Aorta (tissue), 5 donors: ENCODE measurements at regions not wholly inside any gene's neighbourhood (a gene's known extent, or its start where the extent isn't known, plus 50 kb on each side); places are given as distances from the start of the nearest gene placed in this dataset.
"Not testable (repeated sequence)": the region's sequence is repeated elsewhere in the genome, so short reads cannot be mapped to it uniquely, and the experiment has no call there.

ENCODE experiments used
- ATAC-seq: fragments of 200-7000 bp; cut with Tn5 transposase; one replicate; pipeline ENCODE4 v1.9.1; 2022; ENCODE audit warnings: moderate library complexity; ENCODE audit not compliant: low FRiP score
- DNase-seq, 2 donors: peaks; one replicate each; pipeline ENCODE4 v3.0.0-alpha.2; 2020
- H3K27ac ChIP-seq, 2 donors: one replicate each; pipeline ENCODE4 v1.5.1; 2013; ENCODE audit warnings: low read length in 2 of 2, mild to moderate bottlenecking in 2 of 2, moderate library complexity in 2 of 2, control low read depth in 1 of 2, inconsistent platforms in 1 of 2, low read depth in 1 of 2
- H3K27me3 ChIP-seq, 2 donors: one replicate each; pipeline ENCODE4 v1.6.1; 2013; ENCODE audit warnings: control low read depth in 1 of 2, low read length in 1 of 2, mild to moderate bottlenecking in 1 of 2, moderate library complexity in 1 of 2; ENCODE audit not compliant: insufficient read depth in 2 of 2, control insufficient read depth in 1 of 2
- H3K36me3 ChIP-seq, 2 donors: one replicate each; pipeline ENCODE4 v1.6.1; 2013; ENCODE audit warnings: control low read depth in 1 of 2, low read length in 1 of 2, mild to moderate bottlenecking in 1 of 2; ENCODE audit not compliant: insufficient read depth in 2 of 2, control insufficient read depth in 1 of 2
- H3K4me1 ChIP-seq, 2 donors: one replicate each; pipeline ENCODE4 v1.6.1; 2013; ENCODE audit warnings: low read length in 2 of 2, control low read depth in 1 of 2, mild to moderate bottlenecking in 1 of 2, moderate library complexity in 1 of 2; ENCODE audit not compliant: insufficient read depth in 2 of 2, control insufficient read depth in 1 of 2
- H3K4me3 ChIP-seq, 2 donors: one replicate each; pipeline ENCODE4 v1.5.1; 2013; ENCODE audit warnings: low read length in 2 of 2, control low read depth in 1 of 2, mild to moderate bottlenecking in 1 of 2
- H3K9me3 ChIP-seq: one replicate; pipeline ENCODE4 v1.6.1; 2013; ENCODE audit warnings: mild to moderate bottlenecking, low read length; ENCODE audit not compliant: control insufficient read depth
- WGBS, 2 donors: extraction: QIAGEN DNeasy Blood & Tissue Kit; methylation state at CpG; one replicate each; pipeline ENCODE4 v1.1.7; 2013; 5-methylcytosine and 5-hydroxymethylcytosine counted together
- intact Hi-C, 2 donors: fragments of 100-400 bp; cut with DNase I; formaldehyde crosslinking; loops; one replicate each; pipeline versions ENCODE4 v1.14.2 to v1.15.0; 2022
- donor health status: healthy with polysubstance abuse.
- donor health status: Bipolar disorder and iron deficiency.
- donor health status: DM: no; HTN: no; CAD: no.
- donor health status: DM: no; HTN: no; CAD: no.
- donor health status: DM: yes; HTN: yes; CAD: no.

GRCh38 chr11:87460279-87460678 lies 422.5 kb downstream of the TMEM135 start:
- Histone ChIP-seq H3K4me3 (no peak overlapping the region), H3K27me3 (no peaks in the 10 kb centered on the region), H3K27ac (no peak overlapping the region), H3K36me3 (no peaks in the 10 kb centered on the region), H3K4me1 (no peaks in the 10 kb centered on the region), H3K9me3 (no peaks in the 10 kb centered on the region)
- ATAC-seq (no peak), DNase-seq (no peak)
- intact Hi-C loops, result no loop called here
- WGBS, 2 donors, result 87 to 89% methylated on average over 1 of the region's 1 CpG

DNA sequence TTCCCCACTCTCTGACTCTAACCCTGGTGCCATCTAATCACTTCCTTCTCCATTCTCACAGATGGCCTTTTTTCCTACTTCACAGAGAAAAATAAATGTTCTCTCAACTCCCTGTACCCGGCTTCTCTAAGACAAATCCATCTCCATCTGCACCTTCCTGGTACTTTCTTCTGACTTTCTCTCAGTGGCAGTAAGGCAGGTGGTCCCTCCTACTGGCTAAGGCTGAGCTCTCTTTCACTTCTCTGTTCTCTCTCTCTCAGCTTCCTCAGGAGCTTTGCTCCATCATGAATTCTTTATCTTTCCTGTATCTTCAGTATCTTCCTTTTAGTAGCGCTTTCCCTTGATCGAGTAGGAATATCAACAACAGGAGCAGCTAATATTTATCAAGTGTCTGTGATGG lies 421.6 kb downstream of the TMEM135 start:
- Histone ChIP-seq H3K9me3 (no peaks in the 10 kb centered on the region), H3K27me3 (no peaks in the 10 kb centered on the region), H3K36me3 (no peaks in the 10 kb centered on the region), H3K4me3 (no peak overlapping the region), H3K27ac (no peak overlapping the region), H3K4me1 (no peaks in the 10 kb centered on the region)
- ATAC-seq (no peak), DNase-seq (no peak)
- intact Hi-C loops, result no loop called here
- WGBS, 2 donors, result 89% methylated on average over 3 of the region's 3 CpGs

DNA sequence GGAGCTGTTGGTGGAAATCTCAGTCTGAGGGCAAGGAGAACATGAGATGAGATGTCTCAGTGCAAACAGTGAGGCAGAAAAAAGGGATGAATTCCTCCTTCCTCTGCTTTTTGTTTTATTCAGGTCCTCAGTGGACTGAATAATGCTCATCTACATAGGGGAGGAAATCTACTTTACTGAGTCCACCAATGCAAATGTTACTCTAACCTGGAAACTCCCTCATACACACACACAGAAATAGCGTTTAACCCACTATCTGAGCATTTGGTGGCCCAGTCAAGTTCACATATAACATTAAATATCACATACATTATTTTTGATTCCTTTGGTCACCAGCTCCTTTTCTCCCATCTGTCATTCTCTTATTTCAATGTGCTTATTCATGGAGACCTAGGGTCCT lies 418.8 kb downstream of the TMEM135 start:
- no peak overlapping the region for H3K4me3 ChIP-seq
- intact Hi-C loops, result no loop called here
- WGBS, 2 donors, result 83 to 84% methylated on average over 1 of the region's 1 CpG
- H3K36me3 ChIP-seq, result no peaks in the 10 kb centered on the region
- no peak overlapping the region for H3K27ac ChIP-seq
- no peaks in the 10 kb centered on the region for H3K27me3 ChIP-seq
- DNase-seq, result no peak
- no peak for ATAC-seq
- H3K4me1 ChIP-seq, result no peaks in the 10 kb centered on the region
- no peaks in the 10 kb centered on the region for H3K9me3 ChIP-seq

GRCh38 chr11:87455180-87455579 lies 417.4 kb downstream of the TMEM135 start:
- no peak overlapping the region for H3K27ac ChIP-seq
- H3K9me3 ChIP-seq, result no peaks in the 10 kb centered on the region
- WGBS, 2 donors, result 88 to 93% methylated on average over 3 of the region's 3 CpGs
- intact Hi-C loops, result no loop called here
- DNase-seq (no peak), ATAC-seq (no peak)
- no peaks in the 10 kb centered on the region for H3K36me3 ChIP-seq
- no peak overlapping the region for H3K4me3 ChIP-seq
- H3K4me1 ChIP-seq, result no peaks in the 10 kb centered on the region
- H3K27me3 ChIP-seq, result no peaks in the 10 kb centered on the region

DNA sequence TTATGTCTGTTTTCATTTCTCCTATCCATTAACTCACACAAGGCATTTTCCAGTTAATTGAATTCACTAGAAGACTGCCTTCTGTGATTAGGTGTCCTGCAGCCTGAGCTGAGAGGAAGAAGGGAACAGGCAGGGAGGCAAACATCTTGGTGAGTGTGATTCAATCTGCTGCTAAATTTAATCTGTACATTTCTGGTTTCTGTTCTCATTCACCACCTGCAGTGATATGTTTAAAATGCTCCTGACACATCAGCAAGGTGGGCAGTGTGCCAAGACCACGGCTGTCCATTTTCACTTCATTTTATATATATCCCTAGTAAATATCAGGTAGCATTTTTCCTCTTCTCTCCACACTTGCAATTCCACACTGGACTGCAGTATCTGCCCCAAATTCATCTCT lies 416.5 kb downstream of the TMEM135 start:
- Histone ChIP-seq H3K36me3 (no peaks in the 10 kb centered on the region), H3K27me3 (no peaks in the 10 kb centered on the region), H3K27ac (no peak overlapping the region), H3K9me3 (no peaks in the 10 kb centered on the region), H3K4me1 (no peaks in the 10 kb centered on the region), H3K4me3 (no peak overlapping the region)
- ATAC-seq (no peak), DNase-seq (no peak)
- intact Hi-C loops, result no loop called here
- WGBS, 2 donors, result 2 to 6% methylated on average over 1 of the region's 1 CpG

DNA sequence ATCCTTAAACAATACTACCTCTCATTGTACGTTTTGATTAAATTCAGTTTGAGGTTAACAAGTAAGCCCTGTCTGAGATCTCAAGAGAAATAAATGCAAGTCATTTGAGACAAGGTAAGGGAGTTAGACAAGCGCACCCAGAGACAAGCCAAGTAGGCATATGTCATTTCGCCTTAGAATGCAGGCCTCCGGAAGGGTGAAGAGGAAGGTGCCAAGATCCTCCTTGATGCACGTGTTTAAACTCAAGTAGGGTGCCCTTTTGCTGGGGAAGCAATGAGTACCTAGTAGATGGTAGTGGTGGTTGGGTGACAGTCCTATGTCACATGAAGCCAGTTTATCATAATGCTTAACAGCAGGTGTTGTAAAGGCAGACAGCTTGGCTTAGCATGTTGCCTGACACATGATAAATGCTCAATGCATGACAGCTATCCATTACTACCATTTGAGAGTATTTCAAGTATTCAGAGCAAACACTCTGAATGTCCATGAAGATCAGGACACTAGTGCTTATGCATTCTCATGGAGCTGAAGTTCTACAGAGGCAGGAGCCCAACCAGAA lies 415.9 kb downstream of the TMEM135 start:
- ATAC-seq (no peak), DNase-seq (no peak)
- no peaks in the 10 kb centered on the region for H3K27me3 ChIP-seq
- 89% methylated on average over 5 of the region's 5 CpGs for WGBS, 2 donors
- H3K27ac ChIP-seq, result no peak overlapping the region
- H3K9me3 ChIP-seq, result no peaks in the 10 kb centered on the region
- H3K4me1 ChIP-seq, result no peaks in the 10 kb centered on the region
- no peaks in the 10 kb centered on the region for H3K36me3 ChIP-seq
- H3K4me3 ChIP-seq, result no peak overlapping the region
- intact Hi-C loops, result no loop called here

- H3K4me1 ChIP-seq, intact Hi-C loops, H3K27me3 ChIP-seq, H3K27ac ChIP-seq, H3K4me3 ChIP-seq, DNase-seq, ATAC-seq, H3K36me3 ChIP-seq, H3K9me3 ChIP-seq: not testable (repeated sequence)
- 87 to 92% methylated on average over 2 of the region's 2 CpGs for WGBS, 2 donors
Measured at GRCh38 chr11:87452025-87452424, 414.3 kb downstream of the TMEM135 start.

DNA sequence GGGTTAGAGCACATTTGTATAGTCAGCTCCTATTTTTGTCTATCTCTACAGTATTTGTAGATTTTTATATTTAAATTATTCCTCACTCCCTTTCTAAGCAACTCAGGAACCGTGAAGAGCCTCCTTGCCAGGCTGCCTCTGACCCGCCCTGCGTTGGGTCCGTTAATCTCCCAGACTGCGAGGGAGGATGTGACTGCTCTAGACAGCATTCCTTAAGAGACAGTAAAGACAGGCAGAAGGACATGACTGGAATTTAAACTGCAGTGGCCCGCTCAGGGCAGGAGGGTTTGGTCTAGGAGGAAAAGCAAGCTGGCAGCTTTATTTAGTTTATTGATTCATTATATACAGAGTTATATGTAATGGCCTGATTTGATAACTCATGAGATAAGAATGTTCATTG lies 413.7 kb downstream of the TMEM135 start:
- Histone ChIP-seq H3K36me3 (no peaks in the 10 kb centered on the region), H3K9me3 (no peaks in the 10 kb centered on the region), H3K27me3 (no peaks in the 10 kb centered on the region), H3K4me3 (no peak overlapping the region), H3K4me1 (no peaks in the 10 kb centered on the region), H3K27ac (no peak overlapping the region)
- no peak for DNase-seq
- intact Hi-C loops, result no loop called here
- no peak for ATAC-seq
- 82 to 88% methylated on average over 6 of the region's 6 CpGs for WGBS, 2 donors

DNA sequence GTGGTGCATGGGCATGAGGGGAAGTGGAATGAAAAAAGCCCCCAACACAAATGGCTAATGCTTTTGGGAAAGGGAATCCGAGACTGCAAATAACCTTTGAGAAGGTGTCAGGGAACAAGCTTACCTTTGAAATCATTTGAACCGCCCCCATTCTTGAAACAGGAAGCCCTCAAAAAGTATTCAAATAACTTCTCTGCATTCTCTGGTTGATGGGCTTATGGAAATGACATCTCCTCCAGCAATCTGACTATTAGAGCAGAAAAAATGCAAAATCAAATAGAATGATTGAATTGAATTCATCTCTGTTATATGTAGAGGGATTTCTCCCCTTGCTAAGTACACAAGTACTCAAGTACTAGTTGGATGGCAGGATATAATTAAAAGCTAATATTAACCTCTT lies 409.9 kb downstream of the TMEM135 start:
- Histone ChIP-seq H3K27ac (no peak overlapping the region), H3K4me3 (no peak overlapping the region), H3K36me3 (no peaks in the 10 kb centered on the region), H3K4me1 (no peaks in the 10 kb centered on the region), H3K27me3 (no peaks in the 10 kb centered on the region), H3K9me3 (no peaks in the 10 kb centered on the region)
- 90 to 92% methylated on average over 2 of the region's 2 CpGs for WGBS, 2 donors
- ATAC-seq, result no peak
- DNase-seq, result no peak
- intact Hi-C loops, result no loop called here
